ENCODE measurements at regions not wholly inside any gene's neighbourhood (a gene's known extent, or its start where the extent isn't known, plus 50 kb on each side); places are given as distances from the start of the nearest gene placed in this dataset.

GRCh38 chr5:106134549-106134948 is 1536.2 kb downstream of the EFNA5 start:
- TF ChIP-seq GATA3 (IDR thresholded peaks at IDR 0.05; ENCODE audit: low read depth, low read length) = no peak; the same call in 1 of the 2 replicates
- TF ChIP-seq GATA2 (IDR thresholded peaks at IDR 0.05; ENCODE audit: low read depth, low read length) = no peak
